22Rv1 (cell line): ENCODE measurements at regions not wholly inside any gene's neighbourhood (a gene's known extent, or its start where the extent isn't known, plus 50 kb on each side); places are given as distances from the start of the nearest gene placed in this dataset.

Experiments
- CTCF ChIP-seq: fragments of 450-650 bp; IDR thresholded peaks from 2 replicates; pipeline ENCODE4 v1.5.1; 2017; ENCODE audit warnings: mild to moderate bottlenecking
- ZFX ChIP-seq: fragments of 450-650 bp; IDR thresholded peaks from 2 replicates; pipeline ENCODE4 v1.6.1; 2017; ENCODE audit warnings: antibody characterized with exemption, borderline replicate concordance

GRCh38 chr2:122481244-122481622 lies 725.8 kb downstream of the TSN start:
- TF ChIP-seq CTCF (no peak), ZFX (no peak)
